SK-N-SH treated with all-trans-retinoic acid at 6 μM for 48 hours (cell line): ENCODE measurements at regions not wholly inside any gene's neighbourhood (a gene's known extent, or its start where the extent isn't known, plus 50 kb on each side); places are given as distances from the start of the nearest gene placed in this dataset.

Source experiments
- ATAC-seq: fragments of 200-7000 bp; cut with Tn5 transposase; 3 replicates; pipeline ENCODE4 v1.9.1; 2020; ENCODE audit warnings: mild to moderate bottlenecking, moderate library complexity
- ARNTL ChIP-seq: fragments of 450-650 bp; formaldehyde crosslinking; IDR thresholded peaks from 2 replicates; pipeline ENCODE4 v1.5.0; 2020; ENCODE audit warnings: low read depth, mild to moderate bottlenecking, moderate library complexity, borderline replicate concordance
- BACH2 ChIP-seq: fragments of 250-450 bp; sonication (Bioruptor Pico); IDR thresholded peaks from 2 replicates; pipeline ENCODE4 v1.9.0; 2021; ENCODE audit warnings: mild to moderate bottlenecking, borderline replicate concordance
- CREB5 ChIP-seq: fragments of 250-450 bp; sonication (Bioruptor Pico); IDR thresholded peaks from 2 replicates; pipeline ENCODE4 v1.5.1; 2020; ENCODE audit warnings: low read depth, mild to moderate bottlenecking, moderate library complexity
- CSDC2 ChIP-seq: fragments of 250-450 bp; sonication (Bioruptor Pico); IDR thresholded peaks from 2 replicates; pipeline ENCODE4 v1.5.0; 2020; ENCODE audit warnings: mild to moderate bottlenecking, moderate library complexity
- GLIS3 ChIP-seq: fragments of 250-450 bp; sonication (Bioruptor Pico); IDR thresholded peaks from 2 replicates; pipeline ENCODE4 v1.5.0; 2020; ENCODE audit warnings: mild to moderate bottlenecking, moderate library complexity
- ISL1 ChIP-seq: fragments of 250-450 bp; sonication (Bioruptor Pico); IDR thresholded peaks from 2 replicates; pipeline ENCODE4 v2.1.2; 2022; ENCODE audit warnings: mild to moderate bottlenecking, moderate library complexity
- OSR1 ChIP-seq: fragments of 250-450 bp; sonication (Bioruptor Pico); IDR thresholded peaks from 2 replicates; pipeline ENCODE4 v1.8.0; 2022; ENCODE audit warnings: moderate library complexity, mild to moderate bottlenecking, inconsistent platforms
- PATZ1 ChIP-seq: fragments of 250-450 bp; sonication (Bioruptor Pico); IDR thresholded peaks from 2 replicates; pipeline ENCODE4 v1.8.0; 2020; ENCODE audit warnings: mild to moderate bottlenecking, moderate library complexity, borderline replicate concordance
- RARB ChIP-seq: fragments of 250-450 bp; sonication (Bioruptor Pico); IDR thresholded peaks from 2 replicates; pipeline ENCODE4 v1.8.0; 2021; ENCODE audit warnings: mild to moderate bottlenecking, moderate library complexity
- SNAI2 ChIP-seq: fragments of 250-450 bp; sonication (Bioruptor Pico); IDR thresholded peaks from 2 replicates; pipeline ENCODE4 v1.5.0; 2020; ENCODE audit warnings: mild to moderate bottlenecking, moderate library complexity
- TCF4 ChIP-seq: fragments of 250-450 bp; sonication (Bioruptor Pico); IDR thresholded peaks from 2 replicates; pipeline ENCODE4 v1.8.0; 2021; ENCODE audit warnings: mild to moderate bottlenecking, moderate library complexity, borderline replicate concordance
- TOX ChIP-seq: fragments of 250-450 bp; sonication (Bioruptor Pico); IDR thresholded peaks from 2 replicates; pipeline ENCODE4 v1.8.0; 2021; ENCODE audit warnings: mild to moderate bottlenecking, moderate library complexity, borderline replicate concordance
- ZFP3 ChIP-seq: fragments of 250-450 bp; sonication (Bioruptor Pico); IDR thresholded peaks from 2 replicates; pipeline ENCODE4 v1.5.0; 2020; ENCODE audit warnings: mild to moderate bottlenecking, moderate library complexity
- ZFP30 ChIP-seq: fragments of 450-650 bp; formaldehyde crosslinking; IDR thresholded peaks from 2 replicates; pipeline ENCODE4 v1.5.0; 2022; ENCODE audit warnings: mild to moderate bottlenecking, moderate library complexity
- ZNF565 ChIP-seq: fragments of 450-650 bp; formaldehyde crosslinking; conservative IDR thresholded peaks from 2 replicates; pipeline ENCODE4 v1.5.0; 2020; ENCODE audit warnings: low read depth, mild to moderate bottlenecking, moderate library complexity
- ZNF70 ChIP-seq: fragments of 450-650 bp; formaldehyde crosslinking; IDR thresholded peaks from 2 replicates; pipeline ENCODE4 v1.5.0; 2020; ENCODE audit warnings: mild to moderate bottlenecking, moderate library complexity
- ZNF8 ChIP-seq: fragments of 450-650 bp; formaldehyde crosslinking; IDR thresholded peaks from 2 replicates; pipeline ENCODE4 v1.5.0; 2020; ENCODE audit warnings: mild to moderate bottlenecking, moderate library complexity
- TF ChIP-seq, protein P1 (sequence below): fragments of 250-450 bp; sonication (Bioruptor Pico); IDR thresholded peaks from 2 replicates; pipeline ENCODE4 v1.5.1; 2021; ENCODE audit warnings: mild to moderate bottlenecking, moderate library complexity
- TF ChIP-seq, protein P2 (sequence below): fragments of 250-450 bp; sonication (Bioruptor Pico); IDR thresholded peaks from 2 replicates; pipeline ENCODE4 v1.8.0; 2021; ENCODE audit warnings: low read depth, mild to moderate bottlenecking, moderate library complexity, borderline replicate concordance
- TF ChIP-seq, protein P3 (sequence below): fragments of 250-450 bp; sonication (Bioruptor Pico); IDR thresholded peaks from 2 replicates; pipeline ENCODE4 v1.5.0; 2020; ENCODE audit warnings: mild to moderate bottlenecking, moderate library complexity

GRCh38 chr7:111668711-111669110, 106.4 kb upstream of the IMMP2L start:
- ATAC-seq, result no peak
- TF ChIP-seq RARB (CRISPR knock-in tag), result no peak
- TF ChIP-seq CSDC2 (CRISPR knock-in tag), result no peak
- no peak for TF ChIP-seq OSR1 (CRISPR knock-in tag)
- TF ChIP-seq, all 23 proteins: peak for 0

GRCh38 chr7:111667488-111667887, 105.2 kb upstream of the IMMP2L start:
- TF ChIP-seq SNAI2 (CRISPR knock-in tag) (no peak), BACH2 (CRISPR knock-in tag) (no peak), GLIS3 (CRISPR knock-in tag) (no peak), CREB5 (no peak), TCF4 (CRISPR knock-in tag) (no peak), ZNF70 (CRISPR knock-in tag) (no peak), ZFP3 (CRISPR knock-in tag) (no peak)
- no peak for ATAC-seq

DNA sequence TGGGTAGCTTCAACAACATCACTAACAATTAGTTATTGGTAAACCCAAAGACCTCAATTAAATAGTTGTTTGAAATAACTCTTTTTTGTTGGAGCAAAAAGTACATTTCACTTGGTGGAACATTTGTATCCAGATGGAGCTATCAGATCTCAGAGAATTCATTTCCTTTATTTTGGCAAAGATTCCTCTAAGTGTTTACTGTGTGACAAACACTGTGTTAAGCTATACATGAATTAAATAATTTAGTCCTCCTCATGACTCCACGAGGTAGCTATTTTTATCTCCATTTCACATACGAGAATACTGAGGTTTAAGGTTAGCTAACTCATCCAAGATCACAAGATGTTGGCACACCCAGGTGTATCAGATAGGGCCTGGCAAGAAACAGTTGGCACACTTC, 104.0 kb upstream of the IMMP2L start:
- no peak for ATAC-seq
- no peak for TF ChIP-seq TOX (CRISPR knock-in tag)
- TF ChIP-seq, all 23 proteins: peak for 0

- TF ChIP-seq ZFP3 (CRISPR knock-in tag) (no peak), ZFP30 (CRISPR knock-in tag) (no peak), SNAI2 (CRISPR knock-in tag) (no peak), OSR1 (CRISPR knock-in tag) (no peak), ZNF565 (CRISPR knock-in tag) (no peak), ARNTL (CRISPR knock-in tag) (no peak), CSDC2 (CRISPR knock-in tag) (no peak), TOX (CRISPR knock-in tag) (no peak), BACH2 (CRISPR knock-in tag) (no peak), PATZ1 (CRISPR knock-in tag) (no peak), GLIS3 (CRISPR knock-in tag) (no peak), ISL1 (CRISPR knock-in tag) (no peak), ZNF70 (CRISPR knock-in tag) (no peak), ZNF8 (CRISPR knock-in tag) (no peak), TCF4 (CRISPR knock-in tag) (no peak), CREB5 (no peak)
- TF ChIP-seq, protein P1, sequence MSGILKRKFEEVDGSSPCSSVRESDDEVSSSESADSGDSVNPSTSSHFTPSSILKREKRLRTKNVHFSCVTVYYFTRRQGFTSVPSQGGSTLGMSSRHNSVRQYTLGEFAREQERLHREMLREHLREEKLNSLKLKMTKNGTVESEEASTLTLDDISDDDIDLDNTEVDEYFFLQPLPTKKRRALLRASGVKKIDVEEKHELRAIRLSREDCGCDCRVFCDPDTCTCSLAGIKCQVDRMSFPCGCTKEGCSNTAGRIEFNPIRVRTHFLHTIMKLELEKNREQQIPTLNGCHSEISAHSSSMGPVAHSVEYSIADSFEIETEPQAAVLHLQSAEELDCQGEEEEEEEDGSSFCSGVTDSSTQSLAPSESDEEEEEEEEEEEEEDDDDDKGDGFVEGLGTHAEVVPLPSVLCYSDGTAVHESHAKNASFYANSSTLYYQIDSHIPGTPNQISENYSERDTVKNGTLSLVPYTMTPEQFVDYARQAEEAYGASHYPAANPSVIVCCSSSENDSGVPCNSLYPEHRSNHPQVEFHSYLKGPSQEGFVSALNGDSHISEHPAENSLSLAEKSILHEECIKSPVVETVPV, result no peak
- TF ChIP-seq, protein P2, sequence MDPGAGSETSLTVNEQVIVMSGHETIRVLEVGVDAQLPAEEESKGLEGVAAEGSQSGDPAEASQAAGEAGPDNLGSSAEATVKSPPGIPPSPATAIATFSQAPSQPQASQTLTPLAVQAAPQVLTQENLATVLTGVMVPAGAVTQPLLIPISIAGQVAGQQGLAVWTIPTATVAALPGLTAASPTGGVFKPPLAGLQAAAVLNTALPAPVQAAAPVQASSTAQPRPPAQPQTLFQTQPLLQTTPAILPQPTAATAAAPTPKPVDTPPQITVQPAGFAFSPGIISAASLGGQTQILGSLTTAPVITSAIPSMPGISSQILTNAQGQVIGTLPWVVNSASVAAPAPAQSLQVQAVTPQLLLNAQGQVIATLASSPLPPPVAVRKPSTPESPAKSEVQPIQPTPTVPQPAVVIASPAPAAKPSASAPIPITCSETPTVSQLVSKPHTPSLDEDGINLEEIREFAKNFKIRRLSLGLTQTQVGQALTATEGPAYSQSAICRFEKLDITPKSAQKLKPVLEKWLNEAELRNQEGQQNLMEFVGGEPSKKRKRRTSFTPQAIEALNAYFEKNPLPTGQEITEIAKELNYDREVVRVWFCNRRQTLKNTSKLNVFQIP (CRISPR knock-in tag), result no peak
- TF ChIP-seq, protein P3, sequence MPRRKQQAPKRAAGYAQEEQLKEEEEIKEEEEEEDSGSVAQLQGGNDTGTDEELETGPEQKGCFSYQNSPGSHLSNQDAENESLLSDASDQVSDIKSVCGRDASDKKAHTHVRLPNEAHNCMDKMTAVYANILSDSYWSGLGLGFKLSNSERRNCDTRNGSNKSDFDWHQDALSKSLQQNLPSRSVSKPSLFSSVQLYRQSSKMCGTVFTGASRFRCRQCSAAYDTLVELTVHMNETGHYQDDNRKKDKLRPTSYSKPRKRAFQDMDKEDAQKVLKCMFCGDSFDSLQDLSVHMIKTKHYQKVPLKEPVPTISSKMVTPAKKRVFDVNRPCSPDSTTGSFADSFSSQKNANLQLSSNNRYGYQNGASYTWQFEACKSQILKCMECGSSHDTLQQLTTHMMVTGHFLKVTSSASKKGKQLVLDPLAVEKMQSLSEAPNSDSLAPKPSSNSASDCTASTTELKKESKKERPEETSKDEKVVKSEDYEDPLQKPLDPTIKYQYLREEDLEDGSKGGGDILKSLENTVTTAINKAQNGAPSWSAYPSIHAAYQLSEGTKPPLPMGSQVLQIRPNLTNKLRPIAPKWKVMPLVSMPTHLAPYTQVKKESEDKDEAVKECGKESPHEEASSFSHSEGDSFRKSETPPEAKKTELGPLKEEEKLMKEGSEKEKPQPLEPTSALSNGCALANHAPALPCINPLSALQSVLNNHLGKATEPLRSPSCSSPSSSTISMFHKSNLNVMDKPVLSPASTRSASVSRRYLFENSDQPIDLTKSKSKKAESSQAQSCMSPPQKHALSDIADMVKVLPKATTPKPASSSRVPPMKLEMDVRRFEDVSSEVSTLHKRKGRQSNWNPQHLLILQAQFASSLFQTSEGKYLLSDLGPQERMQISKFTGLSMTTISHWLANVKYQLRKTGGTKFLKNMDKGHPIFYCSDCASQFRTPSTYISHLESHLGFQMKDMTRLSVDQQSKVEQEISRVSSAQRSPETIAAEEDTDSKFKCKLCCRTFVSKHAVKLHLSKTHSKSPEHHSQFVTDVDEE (CRISPR knock-in tag), result no peak
- TF ChIP-seq, all 23 proteins: peak for 0
- no peak for ATAC-seq
Observed at GRCh38 chr7:111663771-111664170, 101.5 kb upstream of the IMMP2L start.
